Liver (tissue), 8 donors: ENCODE measurements at regions not wholly inside any gene's neighbourhood (a gene's known extent, or its start where the extent isn't known, plus 50 kb on each side); places are given as distances from the start of the nearest gene placed in this dataset.

Source experiments
- DNase-seq: peaks from one replicate; pipeline ENCODE4 v3.0.0-alpha.2; 2017; ENCODE audit warnings: low spot score
- H3K27ac ChIP-seq, 2 donors: one replicate each; pipeline ENCODE4 v1.7.0; 2013; ENCODE audit warnings: inconsistent platforms in 2 of 2, low read length in 2 of 2, control low read depth in 1 of 2, low read depth in 1 of 2, mild to moderate bottlenecking in 1 of 2
- H3K27me3 ChIP-seq, 4 donors: one replicate each; pipeline versions ENCODE4 v1.6.1 to v1.7.0; 2013; ENCODE audit warnings: low read length in 3 of 4, inconsistent platforms in 1 of 4, mild to moderate bottlenecking in 1 of 4, moderate library complexity in 1 of 4; ENCODE audit not compliant: control insufficient read depth in 4 of 4, insufficient read depth in 4 of 4
- H3K36me3 ChIP-seq, 4 donors: one replicate each; pipeline versions ENCODE4 v1.6.1 to v1.7.0; 2013; ENCODE audit warnings: low read length in 3 of 4, mild to moderate bottlenecking in 3 of 4, low read depth in 1 of 4, moderate library complexity in 1 of 4; ENCODE audit not compliant: control insufficient read depth in 4 of 4, insufficient read depth in 3 of 4
- H3K4me1 ChIP-seq, 4 donors: one replicate each; pipeline versions ENCODE4 v1.6.1 to v1.7.0; 2013; ENCODE audit warnings: low read length in 3 of 4, mild to moderate bottlenecking in 3 of 4, moderate library complexity in 1 of 4; ENCODE audit not compliant: control insufficient read depth in 4 of 4, insufficient read depth in 4 of 4
- H3K4me3 ChIP-seq, 3 donors: one replicate each; pipeline versions ENCODE4 v1.6.1 to v1.7.0; 2013; ENCODE audit warnings: low read length in 3 of 3, control low read depth in 1 of 3, low read depth in 1 of 3, mild to moderate bottlenecking in 1 of 3
- H3K9ac ChIP-seq, 2 donors: one replicate each; pipeline ENCODE4 v1.7.0; 2013; ENCODE audit warnings: low read length in 2 of 2, mild to moderate bottlenecking in 2 of 2, moderate library complexity in 2 of 2, control low read depth in 1 of 2, low read depth in 1 of 2
- H3K9me3 ChIP-seq, 4 donors: one replicate each; pipeline versions ENCODE4 v1.6.1 to v1.7.0; 2013; ENCODE audit warnings: low read length in 3 of 4; ENCODE audit not compliant: control insufficient read depth in 4 of 4
- ATF3 ChIP-seq: IDR thresholded peaks from 2 replicates; pipeline ENCODE4 v1.6.1; 2016; ENCODE audit warnings: antibody characterized with exemption
- CTCF ChIP-seq: fragments of 150-350 bp; IDR thresholded peaks from 2 replicates; pipeline ENCODE4 v1.5.1; 2017; ENCODE audit warnings: improper control_type of control experiment, low read depth, low read length; ENCODE audit not compliant: missing input control
- EGR1 ChIP-seq, 2 donors: IDR thresholded peaks; 2 replicates each; pipeline ENCODE4 v1.6.1; 2016 to 2018; ENCODE audit warnings: antibody characterized with exemption in 2 of 2, low read depth in 2 of 2
- FOXA1 ChIP-seq: IDR thresholded peaks from 2 replicates; pipeline ENCODE4 v1.6.1; 2016; ENCODE audit warnings: antibody characterized with exemption
- FOXA2 ChIP-seq: IDR thresholded peaks from 2 replicates; pipeline ENCODE4 v1.6.1; 2016; ENCODE audit warnings: antibody characterized with exemption
- GABPA ChIP-seq, 2 donors: IDR thresholded peaks in 1 of 2; conservative IDR thresholded peaks in 1 of 2; 2 replicates each; pipeline ENCODE4 v1.6.1; 2016; ENCODE audit warnings: antibody characterized with exemption in 2 of 2, mild to moderate bottlenecking in 1 of 2, moderate library complexity in 1 of 2
- HNF4A ChIP-seq, 2 donors: conservative IDR thresholded peaks; 2 replicates each; pipeline ENCODE4 v1.6.1; 2016; ENCODE audit warnings: antibody characterized with exemption in 2 of 2, mild to moderate bottlenecking in 2 of 2
- HNF4G ChIP-seq: IDR thresholded peaks from 2 replicates; pipeline ENCODE4 v1.6.1; 2016; ENCODE audit warnings: antibody characterized with exemption
- JUND ChIP-seq, 2 donors: IDR thresholded peaks; 2 replicates each; pipeline ENCODE4 v1.6.1; 2016; ENCODE audit warnings: antibody characterized with exemption in 2 of 2
- MAX ChIP-seq: IDR thresholded peaks from 2 replicates; pipeline ENCODE4 v1.6.1; 2016; ENCODE audit warnings: antibody characterized with exemption
- NR2F2 ChIP-seq: IDR thresholded peaks from 2 replicates; pipeline ENCODE4 v1.6.1; 2016; ENCODE audit warnings: antibody characterized with exemption
- RAD21 ChIP-seq, 2 donors: IDR thresholded peaks; 2 replicates each; pipeline ENCODE4 v1.6.1; 2016; ENCODE audit warnings: antibody characterized with exemption in 2 of 2, mild to moderate bottlenecking in 2 of 2
- REST ChIP-seq: IDR thresholded peaks from 2 replicates; pipeline ENCODE4 v1.6.1; 2016; ENCODE audit warnings: antibody characterized with exemption, mild to moderate bottlenecking
- RXRA ChIP-seq, 2 donors: IDR thresholded peaks; 2 replicates each; pipeline ENCODE4 v1.6.1; 2017 to 2018; ENCODE audit warnings: antibody characterized with exemption in 2 of 2, mild to moderate bottlenecking in 1 of 2
- SP1 ChIP-seq: IDR thresholded peaks from 2 replicates; pipeline ENCODE4 v1.6.1; 2018; ENCODE audit warnings: antibody characterized with exemption, mild to moderate bottlenecking
- TAF1 ChIP-seq: conservative IDR thresholded peaks from 2 replicates; pipeline ENCODE4 v1.6.1; 2016; ENCODE audit warnings: antibody characterized with exemption, mild to moderate bottlenecking
- YY1 ChIP-seq: IDR thresholded peaks from 2 replicates; pipeline ENCODE4 v1.6.1; 2016; ENCODE audit warnings: antibody characterized with exemption, mild to moderate bottlenecking
- ZBTB33 ChIP-seq: IDR thresholded peaks from 2 replicates; pipeline ENCODE4 v1.6.1; 2016; ENCODE audit warnings: antibody characterized with exemption
- WGBS: extraction: QIAGEN DNeasy Blood & Tissue Kit; methylation state at CpG from one replicate; pipeline ENCODE4 v1.1.7; 2013; 5-methylcytosine and 5-hydroxymethylcytosine counted together
- donor health status: healthy.
- donor health status: healthy.
- donor health status: healthy.
- donor health status: healthy.
- donor health status: healthy.

- no peak overlapping the region for H3K27ac ChIP-seq
- WGBS = 80% methylated on average over 13 of the region's 13 CpGs
- TF ChIP-seq SP1 (no peak), ATF3 (no peak), RAD21 (IDR thresholded peaks at IDR 0.05) (no peak), HNF4A (conservative IDR thresholded peaks at IDR 0.05) (no peak), NR2F2 (no peak), EGR1 (IDR thresholded peaks at IDR 0.05; ENCODE audit: low read depth in 2 of 2) (no peak), FOXA1 (no peak), FOXA2 (no peak), MAX (no peak), REST (no peak), RXRA (IDR thresholded peaks at IDR 0.05) (no peak), TAF1 (no peak), GABPA (IDR thresholded peaks at IDR 0.05 in 1 of 2, conservative IDR thresholded peaks at IDR 0.05 in 1 of 2) (no peak), YY1 (no peak), ZBTB33 (no peak), HNF4G (no peak), CTCF (no peak), JUND (IDR thresholded peaks at IDR 0.05) (no peak)
- no peaks in the 10 kb centered on the region for H3K4me1 ChIP-seq
- no peaks in the 10 kb centered on the region for H3K36me3 ChIP-seq
- no peaks in the 10 kb centered on the region for H3K27me3 ChIP-seq
- H3K9me3 ChIP-seq = no peaks in the 10 kb centered on the region
- no peak for DNase-seq
- H3K4me3 ChIP-seq = no peak overlapping the region
- no peak overlapping the region for H3K9ac ChIP-seq
Measured at GRCh38 chr4:62510228-62510627, 1310.1 kb downstream of the ADGRL3 start.

GRCh38 chr4:62500296-62500695, 1300.2 kb downstream of the ADGRL3 start:
- H3K36me3 ChIP-seq = no peaks in the 10 kb centered on the region
- no peaks in the 10 kb centered on the region for H3K9me3 ChIP-seq
- no peaks in the 10 kb centered on the region for H3K27me3 ChIP-seq
- no peak for DNase-seq
- no peaks in the 10 kb centered on the region for H3K4me1 ChIP-seq
- WGBS = 75% methylated on average over 2 of the region's 2 CpGs
- H3K27ac ChIP-seq = no peak overlapping the region
- TF ChIP-seq NR2F2 = no peak
- no peak for TF ChIP-seq RAD21 (IDR thresholded peaks at IDR 0.05)
- no peak for TF ChIP-seq YY1
- no peak for TF ChIP-seq RXRA (IDR thresholded peaks at IDR 0.05)
- no peak overlapping the region for H3K9ac ChIP-seq
- no peak overlapping the region for H3K4me3 ChIP-seq
